Smooth muscle cell (in vitro differentiated cells): ENCODE measurements at regions not wholly inside any gene's neighbourhood (a gene's known extent, or its start where the extent isn't known, plus 50 kb on each side); places are given as distances from the start of the nearest gene placed in this dataset.

ENCODE experiments used
- DNase-seq: peaks from one replicate; lab custom pipeline; 2025; ENCODE audit not compliant: unreplicated experiment; lab: John Stamatoyannopoulos, UW
- H2AFZ ChIP-seq: fragments of 200-600 bp; sonication (generic); 2 replicates; pipeline ENCODE4 v1.6.0; 2016; ENCODE audit warnings: antibody characterized with exemption, low read depth, mild to moderate bottlenecking
- H3F3A ChIP-seq: fragments of 200-600 bp; sonication (generic); 2 replicates; pipeline ENCODE4 v1.6.0; 2017; ENCODE audit warnings: antibody characterized with exemption, low read depth
- H3K27ac ChIP-seq: fragments of 200-600 bp; sonication (generic); 2 replicates; pipeline ENCODE4 v1.5.1; 2016; ENCODE audit warnings: low read depth, mild to moderate bottlenecking
- H3K27me3 ChIP-seq: fragments of 200-600 bp; sonication (generic); 2 replicates; pipeline ENCODE4 v1.6.1; 2016; ENCODE audit warnings: low read depth, mild to moderate bottlenecking
- H3K36me3 ChIP-seq: fragments of 200-600 bp; sonication (generic); 2 replicates; pipeline ENCODE4 v1.5.1; 2016; ENCODE audit warnings: low read depth
- H3K4me1 ChIP-seq: fragments of 200-600 bp; sonication (generic); 2 replicates; pipeline ENCODE4 v1.5.1; 2016; ENCODE audit warnings: low read depth
- H3K4me2 ChIP-seq: fragments of 200-600 bp; sonication (generic); 2 replicates; pipeline ENCODE4 v1.6.0; 2016; ENCODE audit warnings: mild to moderate bottlenecking
- H3K4me3 ChIP-seq: fragments of 200-600 bp; sonication (generic); 2 replicates; pipeline ENCODE4 v1.5.1; 2016; ENCODE audit warnings: mild to moderate bottlenecking
- H3K79me2 ChIP-seq: fragments of 200-600 bp; sonication (generic); 2 replicates; pipeline ENCODE4 v1.6.0; 2016; ENCODE audit warnings: low read depth, mild to moderate bottlenecking
- H3K9ac ChIP-seq: fragments of 200-600 bp; sonication (generic); 2 replicates; pipeline ENCODE4 v1.6.0; 2016; ENCODE audit warnings: low read depth
- H3K9me3 ChIP-seq: fragments of 200-600 bp; sonication (generic); replicated peaks from 2 replicates; pipeline ENCODE4 v1.5.1; 2016; ENCODE audit warnings: low read depth
- H4K20me1 ChIP-seq: fragments of 200-600 bp; sonication (generic); 2 replicates; pipeline ENCODE4 v1.6.0; 2016; ENCODE audit warnings: low read depth
- WGBS: methylation state at CpG from one replicate; pipeline ENCODE4 v1.1.7; 2016; ENCODE audit warnings: low lambda C conversion rate; 5-methylcytosine and 5-hydroxymethylcytosine counted together
- TF ChIP-seq, protein P1 (sequence below): fragments of 200-600 bp; sonication (generic); IDR thresholded peaks from 2 replicates; pipeline ENCODE4 v1.5.1; 2017; ENCODE audit warnings: borderline replicate concordance, mild to moderate bottlenecking, antibody characterized with exemption; ENCODE audit not compliant: insufficient read depth, poor library complexity, severe bottlenecking

DNA sequence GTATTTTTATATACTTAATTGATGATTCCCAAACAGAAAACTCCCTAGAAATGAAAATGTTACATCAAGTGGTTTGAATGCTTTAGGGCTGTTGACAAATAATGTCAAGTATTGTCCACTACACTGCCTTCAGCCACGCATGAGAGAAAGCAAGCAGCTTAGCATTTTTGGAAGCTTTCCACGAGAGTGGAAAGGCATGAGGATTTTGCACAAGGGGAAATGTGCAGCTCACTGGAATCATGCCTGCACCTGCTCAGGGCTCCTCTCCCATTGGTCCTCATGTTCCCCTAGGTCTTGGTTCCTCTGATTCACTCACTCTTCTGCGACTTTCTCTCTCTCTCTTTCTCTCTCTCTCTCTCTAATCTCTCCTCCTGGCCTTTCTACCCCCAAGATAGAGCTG is 439.5 kb upstream of the CDH4 start:
- H3K9ac ChIP-seq: no peak overlapping the region
- no peak overlapping the region for H3K4me2 ChIP-seq
- no peak for DNase-seq
- no peaks in the 10 kb centered on the region for H3K36me3 ChIP-seq
- H3F3A ChIP-seq: no peaks in the 10 kb centered on the region
- TF ChIP-seq, protein P1, sequence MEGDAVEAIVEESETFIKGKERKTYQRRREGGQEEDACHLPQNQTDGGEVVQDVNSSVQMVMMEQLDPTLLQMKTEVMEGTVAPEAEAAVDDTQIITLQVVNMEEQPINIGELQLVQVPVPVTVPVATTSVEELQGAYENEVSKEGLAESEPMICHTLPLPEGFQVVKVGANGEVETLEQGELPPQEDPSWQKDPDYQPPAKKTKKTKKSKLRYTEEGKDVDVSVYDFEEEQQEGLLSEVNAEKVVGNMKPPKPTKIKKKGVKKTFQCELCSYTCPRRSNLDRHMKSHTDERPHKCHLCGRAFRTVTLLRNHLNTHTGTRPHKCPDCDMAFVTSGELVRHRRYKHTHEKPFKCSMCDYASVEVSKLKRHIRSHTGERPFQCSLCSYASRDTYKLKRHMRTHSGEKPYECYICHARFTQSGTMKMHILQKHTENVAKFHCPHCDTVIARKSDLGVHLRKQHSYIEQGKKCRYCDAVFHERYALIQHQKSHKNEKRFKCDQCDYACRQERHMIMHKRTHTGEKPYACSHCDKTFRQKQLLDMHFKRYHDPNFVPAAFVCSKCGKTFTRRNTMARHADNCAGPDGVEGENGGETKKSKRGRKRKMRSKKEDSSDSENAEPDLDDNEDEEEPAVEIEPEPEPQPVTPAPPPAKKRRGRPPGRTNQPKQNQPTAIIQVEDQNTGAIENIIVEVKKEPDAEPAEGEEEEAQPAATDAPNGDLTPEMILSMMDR: no peak
- no peaks in the 10 kb centered on the region for H3K27me3 ChIP-seq
- no peak overlapping the region for H3K27ac ChIP-seq
- H3K4me1 ChIP-seq: no peaks in the 10 kb centered on the region
- no peaks in the 10 kb centered on the region for H3K9me3 ChIP-seq
- 88% methylated on average over 3 of the region's 3 CpGs for WGBS
- H3K4me3 ChIP-seq: no peak overlapping the region
- no peak overlapping the region for H2AFZ ChIP-seq
- H3K79me2 ChIP-seq: no peaks in the 10 kb centered on the region
- no peaks in the 10 kb centered on the region for H4K20me1 ChIP-seq

DNA sequence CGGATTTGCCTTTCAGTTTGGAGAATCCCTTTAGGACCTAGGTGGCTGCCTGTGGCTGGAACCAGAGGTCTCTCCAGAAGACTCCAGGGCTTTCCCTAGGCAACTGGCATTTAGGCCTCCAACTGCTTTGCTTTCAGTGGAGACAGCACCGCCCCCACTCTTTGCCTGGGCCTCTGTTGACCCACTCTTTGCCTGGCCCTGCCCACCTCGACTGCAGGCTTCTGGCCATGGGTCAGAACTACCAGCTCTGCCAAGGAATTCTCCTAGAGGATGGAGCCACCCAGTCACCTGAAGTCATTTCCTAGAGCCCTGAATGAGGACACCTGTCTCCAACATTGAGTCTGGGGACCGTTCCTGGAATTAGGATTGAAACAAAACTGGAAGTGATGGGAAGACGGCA is 439.0 kb upstream of the CDH4 start:
- Histone ChIP-seq H3K27ac (no peak overlapping the region), H3K9me3 (no peaks in the 10 kb centered on the region), H3K36me3 (no peaks in the 10 kb centered on the region), H3K79me2 (no peaks in the 10 kb centered on the region), H3K4me3 (no peak overlapping the region), H3K27me3 (no peaks in the 10 kb centered on the region), H4K20me1 (no peaks in the 10 kb centered on the region), H3F3A (no peaks in the 10 kb centered on the region), H2AFZ (no peak overlapping the region), H3K4me2 (no peak overlapping the region), H3K9ac (no peak overlapping the region), H3K4me1 (no peaks in the 10 kb centered on the region)
- TF ChIP-seq, protein P1: no peak
- no peak for DNase-seq
- WGBS: 79% methylated on average over 5 of the region's 5 CpGs

DNA sequence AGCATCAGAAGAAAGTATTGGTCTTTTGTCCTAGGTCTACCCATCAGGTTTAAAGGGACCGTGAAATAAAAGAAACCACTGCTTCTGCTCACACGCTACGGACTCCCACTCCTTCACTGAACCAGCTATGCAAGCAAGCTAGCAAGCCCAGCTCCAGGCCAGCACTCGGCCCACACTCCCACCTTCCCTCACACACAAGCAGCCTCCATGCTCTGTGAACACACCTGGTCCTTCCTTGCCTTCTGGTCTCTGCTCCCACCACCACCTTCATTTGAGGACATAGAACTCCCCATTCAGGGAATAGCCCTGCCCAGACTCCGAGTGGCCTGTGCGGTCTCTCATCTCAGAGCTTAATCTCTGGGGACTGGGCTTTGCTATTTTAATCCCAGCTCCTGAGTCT is 436.4 kb upstream of the CDH4 start:
- no peaks in the 10 kb centered on the region for H3K9me3 ChIP-seq
- H3K4me1 ChIP-seq: no peaks in the 10 kb centered on the region
- H3K9ac ChIP-seq: no peak overlapping the region
- H3K27me3 ChIP-seq: no peaks in the 10 kb centered on the region
- H4K20me1 ChIP-seq: no peaks in the 10 kb centered on the region
- no peaks in the 10 kb centered on the region for H3F3A ChIP-seq
- DNase-seq: no peak
- no peak overlapping the region for H2AFZ ChIP-seq
- no peaks in the 10 kb centered on the region for H3K79me2 ChIP-seq
- TF ChIP-seq, protein P1: no peak
- 90% methylated on average over 6 of the region's 6 CpGs for WGBS
- no peak overlapping the region for H3K4me2 ChIP-seq
- no peak overlapping the region for H3K27ac ChIP-seq
- no peaks in the 10 kb centered on the region for H3K36me3 ChIP-seq
- no peak overlapping the region for H3K4me3 ChIP-seq

DNA sequence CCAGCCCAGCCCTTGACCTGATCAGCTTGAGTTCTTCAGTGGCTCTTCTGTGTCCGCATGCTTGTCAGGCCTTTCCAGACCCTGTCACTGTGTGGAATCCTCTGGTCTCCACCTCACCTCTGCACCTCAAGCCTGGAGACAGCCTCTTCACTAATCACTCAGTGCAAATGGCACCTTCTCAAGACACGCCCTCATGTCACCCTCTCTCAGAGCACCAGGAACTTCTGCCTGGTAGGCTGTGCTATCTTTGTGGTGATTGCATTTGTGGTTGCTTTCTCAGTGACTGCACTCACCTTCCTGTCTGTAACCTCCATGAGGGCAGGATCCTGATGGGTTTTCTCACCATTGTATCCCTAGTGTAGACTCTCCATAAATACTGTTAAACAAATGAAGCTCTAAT is 435.2 kb upstream of the CDH4 start:
- Histone ChIP-seq H4K20me1 (no peaks in the 10 kb centered on the region), H2AFZ (no peak overlapping the region), H3K36me3 (no peaks in the 10 kb centered on the region), H3K4me2 (no peak overlapping the region), H3K4me1 (no peaks in the 10 kb centered on the region), H3K79me2 (no peaks in the 10 kb centered on the region), H3F3A (no peaks in the 10 kb centered on the region), H3K27ac (no peak overlapping the region), H3K27me3 (no peaks in the 10 kb centered on the region), H3K9me3 (no peaks in the 10 kb centered on the region), H3K4me3 (no peak overlapping the region), H3K9ac (no peak overlapping the region)
- 85% methylated on average over 2 of the region's 2 CpGs for WGBS
- TF ChIP-seq, protein P1: no peak
- DNase-seq: no peak
